ENCODE measurements at regions not wholly inside any gene's neighbourhood (a gene's known extent, or its start where the extent isn't known, plus 50 kb on each side); places are given as distances from the start of the nearest gene placed in this dataset.

DNA sequence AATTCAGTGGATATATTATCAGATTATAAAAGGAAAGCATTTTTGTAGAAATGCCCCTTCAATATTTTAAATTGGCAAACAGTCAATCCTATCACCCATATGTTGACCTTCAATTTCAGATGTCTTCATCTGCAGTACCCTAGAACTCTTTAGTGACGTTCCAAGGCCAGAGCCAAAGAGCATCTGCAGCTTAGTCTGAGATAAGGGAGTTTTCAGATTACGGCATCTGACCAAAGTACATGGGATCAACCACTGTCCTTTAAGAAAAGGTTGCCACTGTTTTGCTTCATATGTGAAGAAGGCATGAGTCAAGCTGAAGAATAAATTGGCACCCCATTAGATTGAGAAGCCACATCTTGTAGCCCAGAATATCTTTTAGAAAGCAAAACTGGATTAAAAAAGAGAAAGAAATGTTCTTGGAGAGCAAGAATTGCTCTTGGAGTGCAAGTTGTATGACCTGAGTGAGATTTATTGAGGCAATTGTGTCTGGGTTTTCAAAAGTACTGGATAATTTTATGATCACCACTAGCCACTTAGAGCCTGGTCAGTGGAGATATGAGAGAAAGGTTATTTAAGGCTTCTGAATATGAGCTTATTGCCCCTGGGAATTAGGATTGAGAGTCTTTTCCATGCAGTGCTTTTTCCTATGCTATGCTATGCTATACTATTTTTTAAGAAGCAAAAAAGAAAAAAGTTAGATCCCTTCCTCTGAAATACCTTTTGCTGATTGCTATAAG, 251.9 kb upstream of the NR3C2 start:
- no peak overlapping the region for H3K4me3 ChIP-seq (replicated peaks; ENCODE audit: low read depth, low read length)
- no peak for DNase-seq (ENCODE audit: extremely low read depth, low read depth)
- TF ChIP-seq, protein P1, sequence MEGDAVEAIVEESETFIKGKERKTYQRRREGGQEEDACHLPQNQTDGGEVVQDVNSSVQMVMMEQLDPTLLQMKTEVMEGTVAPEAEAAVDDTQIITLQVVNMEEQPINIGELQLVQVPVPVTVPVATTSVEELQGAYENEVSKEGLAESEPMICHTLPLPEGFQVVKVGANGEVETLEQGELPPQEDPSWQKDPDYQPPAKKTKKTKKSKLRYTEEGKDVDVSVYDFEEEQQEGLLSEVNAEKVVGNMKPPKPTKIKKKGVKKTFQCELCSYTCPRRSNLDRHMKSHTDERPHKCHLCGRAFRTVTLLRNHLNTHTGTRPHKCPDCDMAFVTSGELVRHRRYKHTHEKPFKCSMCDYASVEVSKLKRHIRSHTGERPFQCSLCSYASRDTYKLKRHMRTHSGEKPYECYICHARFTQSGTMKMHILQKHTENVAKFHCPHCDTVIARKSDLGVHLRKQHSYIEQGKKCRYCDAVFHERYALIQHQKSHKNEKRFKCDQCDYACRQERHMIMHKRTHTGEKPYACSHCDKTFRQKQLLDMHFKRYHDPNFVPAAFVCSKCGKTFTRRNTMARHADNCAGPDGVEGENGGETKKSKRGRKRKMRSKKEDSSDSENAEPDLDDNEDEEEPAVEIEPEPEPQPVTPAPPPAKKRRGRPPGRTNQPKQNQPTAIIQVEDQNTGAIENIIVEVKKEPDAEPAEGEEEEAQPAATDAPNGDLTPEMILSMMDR (IDR thresholded peaks at IDR 0.05; ENCODE audit: low read depth, low read length, missing control alignments): no peak

DNA sequence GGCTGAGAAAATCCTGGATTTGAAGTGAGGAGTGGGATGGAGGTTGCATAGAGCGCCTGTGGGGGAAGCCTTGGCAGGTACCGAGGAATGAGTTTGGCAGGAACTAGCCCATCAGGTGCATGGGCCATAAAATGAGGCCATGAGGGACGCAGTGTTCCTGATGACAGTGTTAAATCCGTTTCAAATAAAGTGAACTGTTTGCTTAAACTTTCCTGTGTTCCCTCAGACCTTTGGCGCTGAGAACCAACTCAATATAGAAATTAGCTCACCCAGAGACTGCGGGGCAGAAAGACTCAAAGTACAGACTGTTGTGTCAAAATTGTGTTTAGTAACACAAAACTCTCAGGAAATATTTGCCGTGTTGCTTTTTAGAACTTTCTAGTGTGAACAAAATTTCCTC, 250.0 kb upstream of the NR3C2 start:
- no peak overlapping the region for H3K4me3 ChIP-seq (replicated peaks; ENCODE audit: low read depth, low read length)
- DNase-seq (ENCODE audit: extremely low read depth, low read depth): no peak
- TF ChIP-seq, protein P1 (IDR thresholded peaks at IDR 0.05; ENCODE audit: low read depth, low read length, missing control alignments): no peak

DNA sequence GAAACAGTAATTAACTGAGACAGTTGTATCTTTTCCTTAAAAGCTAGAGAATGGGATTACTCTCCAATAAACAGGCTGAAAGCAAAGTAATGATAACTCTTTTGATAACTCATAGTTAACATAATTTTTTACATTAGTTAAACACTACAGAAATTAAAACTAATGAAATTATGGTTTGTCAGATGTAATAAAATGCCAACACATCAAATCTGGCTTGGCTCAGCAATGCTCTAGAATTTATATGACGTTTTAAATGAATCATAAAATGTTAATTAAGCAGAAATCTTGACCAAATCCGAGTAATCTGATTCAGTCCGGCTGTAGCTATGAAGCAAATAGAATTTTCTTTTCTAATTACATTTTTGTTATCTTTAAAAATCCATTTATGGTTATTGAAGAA, 244.2 kb upstream of the NR3C2 start:
- H3K4me3 ChIP-seq (replicated peaks; ENCODE audit: low read depth, low read length): no peak overlapping the region
- TF ChIP-seq, protein P1 (IDR thresholded peaks at IDR 0.05; ENCODE audit: low read depth, low read length, missing control alignments): no peak
- DNase-seq (ENCODE audit: extremely low read depth, low read depth): no peak

DNA sequence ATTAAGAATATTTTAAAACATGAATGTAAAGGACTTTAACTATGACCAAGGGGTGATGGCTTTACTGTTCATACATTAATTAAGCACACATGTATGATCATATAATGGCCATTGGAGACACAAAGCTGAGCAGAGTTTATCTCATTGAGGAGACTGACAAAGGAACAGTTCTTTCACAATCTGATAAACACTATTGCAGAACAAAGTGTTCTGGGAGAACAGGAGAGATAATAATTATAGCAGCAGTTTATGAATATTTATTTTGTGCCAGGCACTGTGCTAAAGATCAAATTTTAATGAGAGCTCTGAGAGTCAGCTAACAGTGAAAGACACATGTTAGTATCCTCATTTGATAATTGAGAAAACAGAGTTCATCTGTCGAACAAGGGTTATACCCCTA, 242.4 kb upstream of the NR3C2 start:
- TF ChIP-seq, protein P1 (IDR thresholded peaks at IDR 0.05; ENCODE audit: low read depth, low read length, missing control alignments): no peak
- no peak overlapping the region for H3K4me3 ChIP-seq (replicated peaks; ENCODE audit: low read depth, low read length)

DNA sequence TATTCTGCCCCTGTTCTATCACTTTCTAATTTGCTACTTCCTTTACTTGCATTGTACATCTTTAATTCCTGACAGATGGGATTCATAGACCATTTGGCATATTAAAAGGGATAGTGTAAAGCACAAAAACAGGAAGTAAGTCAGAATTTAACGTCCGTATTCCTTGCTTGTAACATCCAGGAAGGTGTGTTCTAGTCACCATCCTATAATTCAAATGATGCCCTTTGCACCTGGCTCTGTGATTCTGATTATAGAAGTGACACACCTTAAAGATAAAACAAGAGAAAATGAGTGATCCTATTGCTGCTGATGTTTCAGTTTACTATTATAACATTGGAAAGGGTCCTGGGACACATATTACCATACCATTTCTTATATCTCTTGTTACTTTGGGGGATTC, 238.7 kb upstream of the NR3C2 start:
- TF ChIP-seq, protein P1 (IDR thresholded peaks at IDR 0.05; ENCODE audit: low read depth, low read length, missing control alignments): no peak
- no peak for DNase-seq (ENCODE audit: extremely low read depth, low read depth)
- H3K4me3 ChIP-seq (replicated peaks; ENCODE audit: low read depth, low read length): no peak overlapping the region

More for the DNA sequence above, 242.4 kb upstream of the NR3C2 start:
- no peak for DNase-seq (ENCODE audit: extremely low read depth, low read depth)

DNA sequence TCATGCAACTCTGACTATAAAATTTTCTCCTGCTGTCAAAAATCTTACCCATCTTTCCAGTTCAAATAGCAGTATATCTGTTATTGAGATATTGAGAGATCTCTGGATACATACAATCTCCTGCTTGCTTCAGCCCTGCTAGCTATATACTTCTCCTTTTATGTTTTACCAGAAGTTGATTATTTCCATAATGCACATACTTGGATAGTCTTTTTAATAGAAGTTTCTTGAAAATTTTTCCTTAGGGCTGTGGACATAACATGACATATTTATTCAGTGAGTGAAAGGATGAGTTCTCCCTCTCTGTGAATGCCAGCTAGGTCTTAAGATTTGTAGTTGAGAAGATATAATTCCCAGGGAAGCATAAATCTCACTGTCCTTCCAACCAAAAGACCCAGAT, 234.1 kb upstream of the NR3C2 start:
- H3K4me3 ChIP-seq (replicated peaks; ENCODE audit: low read depth, low read length): no peak overlapping the region
- no peak for DNase-seq (ENCODE audit: extremely low read depth, low read depth)
- TF ChIP-seq, protein P1 (IDR thresholded peaks at IDR 0.05; ENCODE audit: low read depth, low read length, missing control alignments): no peak

DNA sequence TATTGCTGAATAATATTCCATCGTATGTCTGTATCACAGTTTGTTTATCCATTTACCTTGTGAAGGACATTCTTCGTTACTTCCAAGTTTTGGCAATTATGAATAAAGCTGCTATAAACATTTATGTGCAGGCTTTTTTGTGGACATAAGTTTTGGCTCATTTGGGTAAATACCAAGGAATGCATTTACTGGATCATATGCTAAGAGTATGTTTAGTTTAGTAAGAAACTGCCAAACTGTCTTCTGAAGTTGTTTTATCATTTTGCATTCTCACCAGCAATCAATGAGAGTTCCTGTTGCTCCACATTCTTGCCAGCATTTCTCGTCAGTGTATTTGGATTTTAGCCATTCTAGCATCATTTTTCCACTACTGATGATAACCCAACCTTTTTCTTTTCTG, 232.7 kb upstream of the NR3C2 start:
- TF ChIP-seq, protein P1 (IDR thresholded peaks at IDR 0.05; ENCODE audit: low read depth, low read length, missing control alignments): no peak
- H3K4me3 ChIP-seq (replicated peaks; ENCODE audit: low read depth, low read length): no peak overlapping the region
- DNase-seq (ENCODE audit: extremely low read depth, low read depth): no peak

All from HFF-Myc (cell line).